Right hindlimb (tissue), 1 donor: ENCODE measurements at regions not wholly inside any gene's neighbourhood (a gene's known extent, or its start where the extent isn't known, plus 50 kb on each side); places are given as distances from the start of the nearest gene placed in this dataset.
"Not testable (repeated sequence)": the region's sequence is repeated elsewhere in the genome, so short reads cannot be mapped to it uniquely, and the experiment has no call there.

Source experiments
- DNase-seq: peaks from one replicate; pipeline ENCODE4 v3.0.0-alpha.2; 2018

DNA sequence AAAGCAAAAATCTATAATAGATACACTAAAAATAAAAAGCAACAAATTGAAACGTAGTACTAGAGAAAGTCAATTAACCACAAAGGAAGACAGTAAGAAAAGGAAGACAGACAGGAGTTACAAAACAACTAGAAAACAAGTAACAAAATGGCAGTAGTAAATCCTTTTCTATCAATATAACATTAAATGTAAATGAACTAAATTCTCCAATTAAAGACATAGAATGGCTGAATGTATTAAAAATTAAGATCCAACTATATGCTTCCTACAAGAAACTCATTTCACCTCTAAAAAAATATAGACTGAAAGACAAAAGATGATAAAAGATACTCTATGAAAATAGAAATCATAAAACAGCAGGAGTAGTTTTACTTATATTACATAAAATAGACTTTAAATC is 79.1 kb downstream of the CTH start:
- DNase-seq: no peak

GRCh38 chr1:70495370-70495769 is 84.3 kb downstream of the CTH start:
- no peak for DNase-seq

GRCh38 chr1:70496181-70496580 is 85.1 kb downstream of the CTH start:
- no peak for DNase-seq

DNA sequence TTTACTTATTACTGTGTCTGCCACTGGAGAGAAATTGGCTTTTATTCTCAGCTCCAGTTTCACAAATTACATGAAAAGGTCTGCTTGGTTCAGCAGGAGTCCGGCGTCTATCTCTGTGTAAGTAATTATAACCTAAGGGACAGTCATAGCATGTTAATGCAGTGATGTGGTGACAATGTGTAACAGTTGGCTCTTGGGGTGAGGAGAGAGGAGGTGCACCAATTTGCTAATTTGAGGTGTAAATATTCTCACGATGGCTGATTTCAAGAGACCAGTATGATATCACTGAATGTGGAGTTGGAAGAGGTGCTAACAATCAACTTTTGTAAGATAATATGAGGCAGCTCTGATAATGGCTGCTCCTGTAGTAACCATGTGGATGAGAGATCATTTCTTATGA is 86.1 kb downstream of the CTH start:
- DNase-seq: no peak

DNA sequence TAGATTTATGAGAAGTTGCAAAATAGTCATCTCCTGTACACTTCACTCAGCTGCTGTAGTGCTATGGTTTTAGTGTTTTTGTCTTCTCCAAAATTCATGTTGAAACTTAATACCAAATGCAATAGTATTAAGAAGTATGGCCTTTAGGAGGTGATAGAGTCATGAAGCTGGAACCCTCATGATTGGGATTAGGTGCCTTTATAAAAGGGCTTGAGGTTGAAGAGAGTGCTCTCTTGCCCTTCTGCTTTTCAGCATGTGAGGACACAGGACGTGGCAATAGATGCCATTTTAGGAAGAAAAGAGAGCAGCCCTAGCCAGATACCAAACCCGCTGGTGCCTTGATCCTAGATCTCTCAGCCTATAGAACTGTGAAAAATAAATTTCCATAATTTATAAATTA is 87.6 kb downstream of the CTH start:
- no peak for DNase-seq

GRCh38 chr1:70499695-70500094 is 88.6 kb downstream of the CTH start:
- no peak for DNase-seq

- DNase-seq: no peak
Observed at GRCh38 chr1:70503358-70503757, 92.3 kb downstream of the CTH start.

DNA sequence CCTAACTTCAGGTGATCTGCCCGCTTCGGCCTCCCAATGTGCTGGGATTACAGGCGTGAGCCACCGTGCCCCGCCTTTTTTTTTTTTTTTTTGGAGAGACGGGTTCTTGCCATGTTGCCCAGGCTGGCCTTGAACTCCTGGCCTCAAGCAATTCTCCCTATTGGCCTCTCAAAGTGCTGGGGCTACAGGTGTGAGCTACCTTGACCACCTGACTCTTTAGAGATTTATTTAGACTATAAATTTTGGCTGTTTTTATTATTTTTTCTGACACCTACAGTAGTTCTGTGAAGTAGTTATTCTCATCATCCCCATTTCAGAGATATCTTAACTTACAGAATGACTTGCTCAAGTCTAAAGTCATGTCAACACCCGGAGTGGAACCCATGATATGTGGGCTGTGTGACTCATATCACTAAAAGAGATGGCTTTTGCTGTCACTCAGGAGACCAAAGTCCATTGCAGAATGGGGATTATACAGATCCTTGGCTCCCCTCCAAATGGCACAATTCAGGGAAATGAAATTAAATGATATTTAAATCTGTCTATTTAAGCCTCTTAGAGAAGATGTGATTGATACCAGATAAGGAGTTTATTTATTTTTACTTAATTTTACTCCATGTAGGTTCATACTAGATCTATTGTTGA is 93.2 kb downstream of the CTH start:
- DNase-seq: no peak

DNA sequence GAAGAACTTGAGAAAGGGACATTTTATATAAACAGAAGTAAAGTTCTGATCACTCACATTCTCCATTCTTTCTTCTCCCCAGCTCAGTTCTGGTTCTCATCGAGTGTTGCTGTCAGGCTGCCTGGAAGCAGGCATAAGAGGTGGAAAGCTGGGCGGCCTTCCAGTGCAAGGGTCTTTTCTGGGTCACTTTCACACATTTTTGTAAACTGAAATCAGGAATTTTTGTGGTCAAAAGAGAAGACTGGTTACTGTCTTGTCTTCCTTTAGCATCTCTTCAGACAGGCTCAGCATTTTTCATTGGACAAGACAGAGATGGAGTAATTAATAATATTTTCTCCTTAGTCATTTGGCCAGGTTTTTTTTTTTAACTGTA is 93.7 kb downstream of the CTH start:
- peak; percentile 32 for DNase-seq

DNA sequence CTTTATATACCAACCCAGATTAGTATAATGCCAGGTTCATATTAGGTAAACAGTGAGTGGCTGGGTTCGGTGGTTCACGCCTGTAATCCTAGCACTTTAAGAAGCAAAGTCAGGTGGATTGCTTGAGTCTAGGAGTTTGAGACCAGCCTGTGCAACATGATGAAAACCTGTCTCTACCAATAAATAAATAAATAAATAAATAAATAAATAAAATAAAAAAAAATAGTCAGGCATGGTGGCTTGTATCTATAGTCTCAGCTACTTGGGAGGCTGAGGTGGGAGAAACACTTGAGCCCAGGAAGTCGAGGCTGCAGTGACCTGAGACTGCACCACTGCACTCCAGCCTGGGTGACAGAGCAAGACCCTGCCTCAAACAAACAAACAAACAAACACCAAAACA is 96.9 kb downstream of the CTH start:
- not testable (repeated sequence) for DNase-seq

DNA sequence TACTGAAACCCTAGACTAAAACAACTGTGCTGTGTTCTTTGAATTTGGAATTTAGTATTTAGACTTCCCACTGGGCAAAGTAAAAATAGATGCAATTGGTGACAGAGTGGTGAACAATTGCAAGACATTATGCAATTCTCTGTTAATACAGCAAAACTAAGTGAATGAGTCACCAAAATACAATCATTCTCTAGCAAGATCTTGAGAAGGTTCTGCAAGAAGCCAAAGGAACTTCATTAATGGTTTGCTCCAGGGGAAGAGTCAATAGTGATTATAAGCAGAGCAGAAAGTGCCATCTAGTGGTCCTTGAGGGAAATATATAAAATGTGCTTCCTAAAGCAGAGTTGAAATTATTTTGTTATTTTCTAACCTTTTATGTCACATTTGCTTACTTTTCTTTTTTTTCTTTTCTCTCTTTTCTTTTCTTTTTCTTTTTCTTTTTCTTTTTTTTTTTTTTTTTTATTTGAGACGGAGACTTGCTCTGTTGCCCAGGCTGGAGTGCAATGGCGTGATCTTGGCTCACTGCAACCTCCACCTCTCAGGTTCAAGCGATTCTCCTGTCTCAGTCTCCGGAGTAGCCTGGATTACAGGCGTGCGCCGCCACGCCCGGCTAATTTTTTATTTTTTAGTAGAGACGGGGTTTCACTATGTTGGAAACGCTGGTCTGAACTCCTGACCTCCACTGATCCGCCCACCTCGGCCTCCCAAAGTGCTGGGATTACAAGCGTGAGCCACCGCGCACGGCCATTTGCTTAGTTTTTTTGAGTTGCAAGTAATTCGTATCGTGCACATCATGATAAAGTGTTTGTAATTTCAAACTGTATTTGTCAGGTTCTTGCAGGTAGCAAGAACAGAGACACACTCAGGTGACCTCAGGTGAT is 99.2 kb downstream of the CTH start:
- no peak for DNase-seq

- no peak for DNase-seq
Observed at GRCh38 chr1:70517444-70517843, 106.4 kb downstream of the CTH start.

GRCh38 chr1:70518106-70518505 is 107.0 kb downstream of the CTH start:
- no peak for DNase-seq

DNA sequence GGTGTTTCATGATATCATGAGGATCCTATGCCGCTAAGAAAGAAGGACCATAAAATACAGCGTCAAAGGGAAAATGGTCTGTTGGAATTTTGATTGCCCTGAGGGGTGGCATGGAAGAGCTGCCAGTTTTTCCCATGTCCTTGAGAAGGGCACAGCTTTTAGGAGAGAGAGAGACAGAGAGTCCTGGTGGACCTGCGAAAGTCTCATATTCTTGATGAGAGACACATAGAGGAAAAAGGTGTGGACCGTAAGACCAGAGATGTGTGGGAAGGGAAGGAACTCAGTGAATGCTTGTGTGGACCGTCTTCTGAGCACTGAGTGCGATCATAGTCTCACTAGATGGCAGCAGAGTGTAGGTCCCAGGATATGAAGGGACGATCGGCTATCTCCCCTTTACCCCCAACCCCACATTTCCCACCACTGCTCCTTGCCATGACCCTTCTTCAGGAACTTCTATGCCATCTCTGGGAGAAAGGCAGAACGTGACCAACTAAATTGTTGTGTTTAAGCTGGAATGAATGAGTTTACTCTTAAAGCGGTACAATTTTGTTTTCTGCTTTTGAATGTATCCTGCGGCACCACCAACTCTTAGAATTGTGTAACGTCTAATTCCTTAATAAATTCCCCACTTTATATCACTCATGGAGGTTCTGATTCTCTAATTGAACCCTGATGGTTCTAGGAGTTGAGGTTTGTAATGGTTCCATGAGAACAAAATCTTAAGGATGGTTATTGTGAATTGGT is 117.7 kb downstream of the CTH start:
- DNase-seq: peak; percentile 38

GRCh38 chr1:70536708-70537366 is 125.8 kb downstream of the CTH start:
- DNase-seq: no peak

DNA sequence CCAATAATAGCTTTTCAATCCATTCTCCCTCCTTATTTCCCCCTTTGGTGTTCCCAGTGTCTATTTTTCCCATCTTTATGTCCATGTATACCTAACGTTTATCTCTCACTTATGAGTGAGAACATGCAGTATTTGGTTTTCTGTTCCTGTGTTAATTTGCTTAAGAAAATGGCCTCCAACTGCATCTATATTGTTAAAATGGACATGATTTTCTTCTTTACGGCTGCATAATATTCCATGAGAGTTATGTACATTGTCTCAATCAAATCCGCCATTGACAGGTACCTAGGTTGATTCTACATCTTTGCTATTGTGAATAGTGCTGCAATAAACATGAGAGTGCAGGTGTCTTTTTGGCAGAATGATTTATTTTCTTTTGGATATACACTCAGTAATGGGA is 126.7 kb downstream of the CTH start:
- no peak for DNase-seq

DNA sequence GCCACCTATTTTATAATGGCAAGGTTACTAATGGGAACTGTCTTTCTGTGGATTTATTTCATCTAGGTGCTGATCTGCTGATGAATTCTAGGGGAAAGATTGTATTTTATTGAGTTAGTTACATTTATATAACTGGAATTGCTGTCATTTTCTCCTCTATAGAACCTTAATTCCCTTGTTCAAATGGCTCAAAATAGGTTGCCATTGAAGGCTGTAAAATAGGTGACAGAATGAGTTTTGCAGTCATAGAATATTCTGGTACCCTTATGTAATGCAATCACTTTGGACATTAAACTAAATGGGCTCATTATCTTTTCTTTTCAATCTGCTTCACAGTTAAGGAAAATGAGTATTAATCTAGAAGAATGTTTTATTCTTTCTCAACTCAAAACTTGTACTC is 131.0 kb downstream of the CTH start:
- DNase-seq: no peak

GRCh38 chr1:70542856-70543255 is 131.8 kb downstream of the CTH start:
- no peak for DNase-seq

GRCh38 chr1:70546726-70547125 is 135.7 kb downstream of the CTH start:
- no peak for DNase-seq

GRCh38 chr1:70552662-70553566 is 141.8 kb downstream of the CTH start:
- DNase-seq: no peak

DNA sequence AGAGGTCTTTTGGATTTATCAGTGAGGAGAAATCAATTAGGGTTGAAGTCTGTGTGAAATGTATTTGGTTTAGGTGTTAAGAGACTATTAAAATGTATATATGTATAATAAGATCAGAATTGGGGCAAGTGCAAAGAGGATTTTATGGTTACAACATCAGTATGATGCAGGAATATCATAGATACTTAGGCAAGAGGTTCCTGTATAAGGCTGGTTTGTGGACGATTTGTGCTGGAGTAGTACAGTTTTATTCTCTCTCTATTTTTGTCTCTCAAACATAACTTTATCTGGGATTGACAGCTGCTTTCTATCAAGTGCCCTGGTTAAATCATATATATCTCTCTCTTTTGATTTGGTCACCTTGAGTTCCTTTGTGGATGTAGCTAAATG is 142.5 kb downstream of the CTH start:
- no peak for DNase-seq

DNA sequence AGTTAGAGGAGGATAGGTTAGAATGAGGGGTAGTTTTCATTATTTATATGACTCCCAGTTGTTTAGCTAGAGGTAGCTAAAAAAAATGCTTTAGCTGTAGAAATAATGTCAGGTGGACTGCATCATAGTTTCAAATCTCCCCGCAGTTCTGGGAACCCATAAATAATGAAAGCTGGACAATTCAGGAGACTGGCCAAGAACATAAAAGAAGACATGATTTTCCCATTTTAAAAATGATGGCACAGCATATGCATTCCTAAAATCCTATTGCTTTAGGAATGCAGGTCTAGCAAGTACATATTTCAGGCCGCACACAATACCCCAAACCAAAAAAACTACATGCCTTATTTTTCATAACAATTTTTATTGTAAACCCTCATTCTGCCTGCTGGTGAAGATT is 143.3 kb downstream of the CTH start:
- DNase-seq: no peak
